HG02885 (cell line): ENCODE measurements at regions not wholly inside any gene's neighbourhood (a gene's known extent, or its start where the extent isn't known, plus 50 kb on each side); places are given as distances from the start of the nearest gene placed in this dataset.
"Not testable (repeated sequence)": the region's sequence is repeated elsewhere in the genome, so short reads cannot be mapped to it uniquely, and the experiment has no call there.

Experiments
- ATAC-seq: cut with Tn5 transposase; IDR thresholded peaks from one replicate; pipeline ENCODE4 v1.9.1; 2021; ENCODE audit warnings: mild to moderate bottlenecking; ENCODE audit not compliant: unreplicated experiment, poor library complexity

DNA sequence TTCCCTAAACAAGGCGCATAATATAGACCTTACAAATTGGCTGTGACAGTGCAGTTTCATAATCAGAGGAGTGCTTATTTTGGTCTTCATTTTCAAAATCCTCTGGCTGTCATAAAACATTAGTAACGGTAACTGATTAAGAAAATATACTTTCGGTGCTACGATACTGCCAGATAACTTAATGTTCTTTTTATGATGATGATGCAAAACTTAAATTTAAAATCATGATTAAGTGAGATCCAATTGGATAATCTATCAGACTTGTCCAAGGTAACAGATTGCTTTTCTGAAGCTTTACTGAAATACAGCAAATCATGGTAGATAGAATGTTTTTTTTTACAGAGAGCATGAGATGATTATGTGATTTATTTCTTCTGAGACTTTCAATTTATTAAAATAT, 364.2 kb upstream of the CNTN3 start:
- ATAC-seq, result no peak

DNA sequence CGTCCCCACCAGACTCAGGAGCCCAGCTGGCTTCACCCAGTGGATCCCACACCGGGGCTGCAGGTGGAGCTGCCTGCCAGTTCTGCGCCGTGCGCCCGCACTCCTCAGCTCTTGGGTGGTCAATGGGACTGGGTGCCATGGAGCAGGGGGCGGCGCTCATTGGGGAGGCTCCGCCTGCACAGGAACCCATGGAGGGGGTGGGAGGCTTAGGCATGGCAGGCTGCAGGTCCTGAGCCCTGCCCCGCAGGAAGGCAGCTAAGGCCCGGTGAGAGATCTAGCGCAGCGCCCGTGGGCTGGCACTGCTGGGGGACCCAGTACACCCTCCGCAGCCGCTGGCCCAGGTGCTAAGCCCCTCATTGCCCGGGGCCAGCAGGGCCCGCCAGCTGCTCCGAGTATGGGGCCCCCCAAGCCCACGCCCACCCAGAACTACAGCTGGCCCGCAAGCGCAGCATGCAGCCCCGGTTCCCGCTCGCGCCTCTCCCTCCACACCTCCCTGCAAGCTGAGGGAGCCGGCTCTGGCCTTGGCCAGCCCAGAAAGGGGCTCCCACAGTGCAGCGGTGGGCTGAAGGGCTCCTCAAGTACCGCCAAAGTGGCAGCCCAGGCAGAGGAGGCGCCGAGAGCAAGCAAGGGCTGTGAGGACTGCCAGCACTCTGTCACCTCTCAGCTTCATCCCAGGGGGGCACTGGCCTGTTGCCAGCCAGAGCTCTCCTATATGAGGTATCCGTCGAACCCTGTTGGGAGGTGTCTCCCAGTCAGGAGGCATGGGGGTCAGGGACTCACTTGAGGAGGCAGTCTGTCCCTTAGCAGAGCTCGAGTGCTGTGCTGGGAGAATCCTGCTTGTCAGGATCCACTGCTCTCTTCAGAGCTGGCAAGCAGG, 370.8 kb upstream of the CNTN3 start:
- ATAC-seq, result not testable (repeated sequence)

DNA sequence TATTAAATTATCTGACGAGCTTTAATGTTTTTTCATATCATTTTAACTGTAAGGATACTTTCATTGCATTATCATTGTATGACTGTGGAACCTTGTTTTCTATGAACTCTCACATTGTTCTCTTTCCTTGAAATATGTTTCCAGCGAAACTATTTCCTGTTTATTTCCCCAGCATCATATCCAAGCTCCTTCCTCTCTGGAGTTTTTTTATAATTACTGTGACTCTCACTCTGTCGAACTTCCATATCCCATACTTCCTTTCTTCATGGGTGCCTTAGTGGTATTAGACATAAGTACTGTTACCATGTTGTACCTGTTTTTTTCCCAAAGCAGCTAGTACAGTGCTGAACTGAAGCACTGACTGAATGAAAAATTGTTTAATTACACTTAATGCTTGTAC, 373.6 kb upstream of the CNTN3 start:
- ATAC-seq, result no peak

DNA sequence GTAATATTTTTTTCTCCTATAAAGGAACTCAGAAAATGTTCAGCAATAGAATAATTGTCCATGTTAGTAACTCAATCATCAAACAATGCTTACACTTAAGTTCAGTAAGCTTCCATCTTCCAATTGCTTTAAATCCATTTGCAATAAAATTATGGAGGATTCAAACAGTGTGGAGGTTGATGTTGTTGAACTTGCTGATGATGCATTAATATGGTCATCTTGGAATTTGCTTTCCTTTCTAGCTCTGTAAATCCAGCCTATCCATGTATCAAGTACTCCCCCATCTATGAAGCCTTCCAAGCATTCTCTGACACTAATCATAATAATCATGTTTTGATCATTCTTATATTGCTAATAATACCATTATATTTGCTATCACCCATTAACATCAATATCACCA, 378.4 kb upstream of the CNTN3 start:
- no peak for ATAC-seq

DNA sequence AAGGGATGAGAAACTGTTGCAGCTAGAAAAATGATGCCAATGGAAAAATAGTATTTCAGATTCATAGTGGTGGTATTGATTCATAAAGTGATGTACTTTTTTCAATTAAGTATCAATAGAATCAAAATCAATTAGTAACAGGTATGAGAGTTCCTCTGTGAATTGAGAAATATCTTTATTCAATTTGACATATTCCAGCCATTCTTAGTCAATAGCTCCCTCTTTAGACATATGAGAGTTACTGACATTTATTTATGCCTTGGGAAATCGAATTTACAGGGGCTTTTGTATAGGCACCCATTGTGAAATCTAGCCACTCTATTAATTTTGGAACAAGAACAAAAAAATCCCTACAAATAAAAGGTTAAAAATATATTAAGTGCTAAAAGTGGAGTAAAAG, 386.9 kb upstream of the CNTN3 start:
- no peak for ATAC-seq

DNA sequence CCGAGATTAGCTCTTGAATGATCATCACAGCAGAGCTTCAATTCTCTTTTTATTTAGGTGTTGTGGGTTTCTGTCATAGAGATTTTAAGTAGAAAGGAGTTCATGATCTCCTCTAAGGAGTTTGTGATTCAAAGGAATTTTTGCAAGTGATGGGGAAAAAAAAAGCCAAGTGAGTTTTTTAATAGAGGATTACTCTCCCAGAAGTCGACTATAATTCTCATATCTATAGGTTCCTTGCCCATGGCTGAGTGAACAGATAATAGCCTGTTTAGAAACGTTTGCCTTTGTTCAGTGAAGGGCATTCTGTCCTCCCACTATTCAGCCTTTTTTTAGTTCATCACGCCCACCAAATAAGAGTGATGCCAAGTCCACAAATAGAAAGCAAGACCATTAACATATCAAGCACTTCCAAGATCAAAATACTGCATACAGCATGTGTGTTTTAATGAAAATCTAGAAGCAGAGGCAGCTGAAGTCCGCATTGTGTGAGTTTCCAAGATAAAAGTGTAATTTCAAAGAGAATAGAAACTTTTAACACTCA, 398.4 kb upstream of the CNTN3 start:
- no peak for ATAC-seq

DNA sequence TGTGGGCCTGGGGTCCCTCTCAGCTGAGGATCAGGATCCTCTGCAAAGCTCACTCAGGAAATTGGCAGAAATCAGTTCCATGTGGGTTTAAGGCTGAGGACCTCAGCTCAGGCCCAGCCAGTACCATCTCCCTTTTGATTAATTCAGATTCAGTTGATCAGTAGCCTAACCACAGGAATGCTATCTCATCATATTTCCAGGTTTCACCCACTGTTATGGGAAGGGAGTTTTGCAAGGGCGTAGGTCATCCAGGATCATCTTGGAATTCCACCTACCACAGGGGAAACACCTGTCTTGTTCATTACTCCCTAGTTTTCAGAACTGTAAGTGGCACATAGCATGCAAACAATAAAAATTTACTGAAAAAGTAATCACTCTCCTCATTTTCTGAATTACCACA, 399.5 kb upstream of the CNTN3 start:
- no peak for ATAC-seq

DNA sequence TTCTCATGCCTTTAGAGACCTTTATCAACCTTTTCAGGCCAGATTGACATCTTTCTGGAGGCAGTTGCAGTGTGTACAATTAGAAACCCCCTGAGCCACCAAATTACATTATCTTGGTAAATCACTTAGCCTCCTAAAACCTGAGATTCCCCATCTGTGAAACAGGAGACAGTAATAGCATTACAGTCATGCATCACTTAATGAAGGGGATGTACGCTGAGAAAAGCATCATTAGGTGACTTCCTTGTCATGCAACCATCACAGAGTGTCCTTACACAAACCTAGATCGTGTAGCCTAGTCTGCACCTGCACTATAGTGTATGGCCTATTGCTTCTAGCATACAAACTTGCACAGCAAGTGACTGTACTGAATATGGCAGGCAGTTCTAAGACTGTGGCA, 400.8 kb upstream of the CNTN3 start:
- no peak for ATAC-seq

DNA sequence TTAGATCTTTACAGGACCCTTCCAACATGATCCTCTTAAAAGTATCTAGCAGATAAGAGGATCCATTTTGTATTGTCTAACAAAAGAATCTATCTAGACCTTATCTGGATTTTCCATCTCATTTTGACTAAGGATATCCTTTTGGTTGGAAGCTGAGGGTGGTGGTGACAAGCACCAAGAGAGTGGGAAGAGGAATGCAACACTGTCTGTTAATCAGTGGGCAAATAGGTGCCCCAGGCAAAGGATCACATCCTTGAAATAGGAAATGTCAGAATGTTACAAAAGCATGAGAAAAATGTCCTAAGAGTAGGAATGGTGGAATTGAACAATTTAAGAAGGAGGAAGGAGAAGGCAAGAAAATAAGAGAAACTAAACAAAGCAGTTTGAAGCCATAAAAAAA, 420.7 kb upstream of the CNTN3 start:
- no peak for ATAC-seq

DNA sequence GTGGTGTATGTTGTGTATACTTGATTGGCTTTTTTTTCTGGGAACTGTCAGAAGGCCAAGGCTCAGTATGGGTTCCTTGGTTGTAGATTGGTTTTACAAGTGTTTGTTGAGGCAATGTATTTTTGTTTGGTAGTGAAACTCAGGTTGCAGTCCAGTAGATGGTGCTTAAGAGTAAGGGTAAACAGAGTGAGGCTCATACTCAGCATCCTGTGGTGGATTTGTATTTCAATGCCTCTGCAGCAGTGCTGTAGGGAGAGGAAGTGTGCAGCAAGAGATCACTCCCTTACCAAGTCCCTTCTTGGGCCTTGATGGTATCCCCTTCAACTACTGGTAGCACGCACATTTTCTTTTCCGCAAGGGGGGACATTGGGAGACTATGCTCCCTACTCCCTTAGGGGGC, 428.5 kb upstream of the CNTN3 start:
- ATAC-seq, result no peak

DNA sequence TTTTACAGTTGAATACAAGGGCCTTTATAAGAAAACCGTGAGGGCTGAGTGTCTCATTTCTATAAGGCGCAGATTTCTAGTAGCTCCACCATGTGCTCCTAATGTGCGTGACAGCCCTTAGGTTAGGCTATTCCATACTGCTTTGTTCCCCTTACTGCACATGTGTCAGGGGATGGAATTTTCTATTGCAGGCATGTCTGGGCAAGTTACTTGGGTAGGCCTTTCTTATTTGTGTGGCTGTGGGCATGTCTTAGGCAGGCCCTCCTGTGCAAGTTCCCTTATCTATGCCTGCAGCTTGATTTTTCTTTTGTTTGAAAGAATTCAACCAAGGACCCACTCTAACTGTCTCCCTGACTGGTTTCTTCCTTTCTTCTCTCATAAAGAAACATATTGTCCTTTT, 434.2 kb upstream of the CNTN3 start:
- no peak for ATAC-seq

DNA sequence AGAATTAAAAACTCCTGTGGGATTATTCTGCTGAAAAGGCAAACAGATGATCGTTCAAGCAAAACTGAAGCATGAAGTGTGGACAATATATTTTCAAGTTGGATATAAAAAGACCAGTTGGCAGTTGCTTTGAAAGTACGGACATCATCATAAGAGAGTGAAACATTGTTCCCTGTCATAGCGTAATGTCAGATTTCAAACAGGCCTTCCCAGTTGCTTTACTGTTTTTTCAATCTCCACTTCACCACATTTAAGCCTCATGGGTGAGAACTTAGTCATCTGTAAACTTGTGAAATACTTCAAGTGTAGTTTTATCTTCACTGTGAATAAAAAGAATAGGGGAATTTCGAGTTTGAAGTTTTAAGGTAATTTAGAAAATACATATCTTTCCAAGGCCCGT, 435.1 kb upstream of the CNTN3 start:
- ATAC-seq, result no peak

DNA sequence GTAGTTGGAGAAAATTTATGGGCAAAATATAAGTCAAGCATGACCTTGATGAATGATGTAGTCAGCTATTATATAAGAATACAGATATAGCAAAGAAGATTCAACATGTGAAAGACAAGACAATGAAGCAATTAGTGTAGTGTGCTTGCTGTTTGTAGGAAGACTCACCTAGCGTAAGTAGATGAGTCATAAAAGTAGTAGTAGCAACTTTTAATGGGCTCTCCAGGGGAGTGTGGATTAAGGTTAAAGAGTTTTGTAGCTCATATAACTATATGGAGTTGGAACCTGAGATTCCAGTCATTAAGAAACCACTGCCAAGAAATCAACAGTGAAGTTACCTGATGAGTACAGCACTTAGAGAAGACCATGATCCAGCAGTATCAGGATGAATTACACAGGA, 444.7 kb upstream of the CNTN3 start:
- no peak for ATAC-seq

DNA sequence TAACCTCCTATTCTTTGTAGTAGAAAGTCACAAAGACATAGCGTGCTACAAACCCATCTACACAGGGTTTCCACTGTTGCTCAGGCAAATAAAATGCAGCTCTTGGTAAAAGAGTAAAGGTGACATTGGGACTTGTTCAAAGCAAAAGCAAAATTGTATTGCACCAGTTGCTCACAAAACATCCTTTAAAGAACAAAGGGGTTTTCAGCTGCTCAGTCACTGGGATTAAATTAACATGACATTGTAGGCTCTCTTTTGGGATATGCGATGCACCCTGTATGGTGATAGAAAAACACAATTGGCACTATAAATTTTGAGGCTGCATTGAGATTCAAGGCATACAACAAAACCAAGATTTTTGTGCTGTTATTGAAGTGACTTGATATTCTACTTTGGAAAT, 447.3 kb upstream of the CNTN3 start:
- ATAC-seq, result no peak

DNA sequence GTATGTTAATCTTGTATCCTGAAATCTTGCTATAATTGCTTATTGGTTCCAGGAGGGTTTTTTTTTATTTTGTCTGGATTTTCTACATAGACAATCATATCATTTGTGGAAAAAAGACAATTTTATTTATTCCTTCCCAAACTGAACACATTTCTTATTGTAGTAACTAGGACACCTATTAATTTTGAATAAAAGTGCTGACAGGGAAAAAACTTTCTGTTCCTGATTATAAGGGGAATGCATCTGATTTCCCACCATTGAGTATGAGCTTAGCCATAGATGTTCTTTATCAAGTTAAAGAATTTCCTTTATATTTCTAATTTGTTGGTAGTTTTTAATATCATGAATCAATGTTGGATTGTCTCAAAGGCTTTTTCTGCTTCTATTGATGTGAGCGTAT, 460.7 kb upstream of the CNTN3 start:
- no peak for ATAC-seq

DNA sequence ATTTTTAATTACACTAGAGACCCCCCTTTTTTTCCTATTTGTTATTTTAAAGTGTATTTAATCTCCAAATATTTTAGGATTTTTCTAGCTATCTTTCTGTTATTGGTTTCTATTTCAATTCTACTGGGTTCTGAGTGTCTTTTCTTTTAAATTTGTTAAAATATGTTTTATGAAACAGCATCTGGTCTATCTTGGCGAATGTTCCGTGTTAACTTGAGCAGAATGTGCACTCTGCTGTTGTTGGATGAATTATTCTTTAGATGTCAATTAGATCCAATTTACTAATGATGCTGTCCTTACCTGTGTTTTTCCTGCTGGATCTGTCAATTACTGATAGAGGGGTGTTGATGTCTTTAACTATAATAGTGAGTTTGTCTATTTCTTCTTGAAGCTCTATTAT, 462.0 kb upstream of the CNTN3 start:
- ATAC-seq, result no peak

DNA sequence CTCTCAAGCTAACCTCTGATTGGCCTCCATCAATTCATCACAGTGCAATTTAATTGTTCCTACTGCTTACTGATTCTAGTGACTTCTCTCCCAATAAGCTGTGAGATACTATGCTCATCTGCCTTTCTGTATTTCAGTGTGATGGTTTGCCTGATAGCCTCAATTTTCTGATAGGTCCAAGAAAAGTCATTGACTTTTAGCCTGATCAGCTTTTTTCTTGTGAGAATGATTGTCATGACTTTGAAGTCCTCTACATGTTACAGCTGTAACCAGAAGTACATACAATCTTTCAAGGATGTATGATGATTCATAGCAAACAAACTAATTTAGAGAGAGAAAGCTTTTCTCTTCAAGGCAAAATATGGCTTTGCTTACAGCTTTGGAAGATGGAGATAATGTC, 463.8 kb upstream of the CNTN3 start:
- ATAC-seq, result no peak

DNA sequence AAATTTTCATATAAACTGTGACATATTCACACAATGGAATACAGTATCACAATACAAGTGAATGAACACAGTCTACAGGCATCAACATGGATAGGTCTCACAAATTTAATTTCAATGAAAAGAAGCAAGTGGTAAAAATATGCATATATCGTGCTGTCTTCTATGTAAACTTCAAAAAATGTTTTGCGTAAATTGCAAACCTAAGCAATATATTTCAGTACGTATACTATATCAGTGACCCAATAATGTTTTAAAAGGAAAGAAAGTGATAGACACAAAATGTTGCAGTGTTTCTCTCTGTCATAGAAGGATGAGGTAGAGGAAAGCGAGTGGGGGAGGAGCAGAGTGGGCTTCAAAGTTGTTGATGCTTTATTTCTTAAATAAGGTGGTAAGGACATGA, 468.4 kb upstream of the CNTN3 start:
- ATAC-seq, result no peak

DNA sequence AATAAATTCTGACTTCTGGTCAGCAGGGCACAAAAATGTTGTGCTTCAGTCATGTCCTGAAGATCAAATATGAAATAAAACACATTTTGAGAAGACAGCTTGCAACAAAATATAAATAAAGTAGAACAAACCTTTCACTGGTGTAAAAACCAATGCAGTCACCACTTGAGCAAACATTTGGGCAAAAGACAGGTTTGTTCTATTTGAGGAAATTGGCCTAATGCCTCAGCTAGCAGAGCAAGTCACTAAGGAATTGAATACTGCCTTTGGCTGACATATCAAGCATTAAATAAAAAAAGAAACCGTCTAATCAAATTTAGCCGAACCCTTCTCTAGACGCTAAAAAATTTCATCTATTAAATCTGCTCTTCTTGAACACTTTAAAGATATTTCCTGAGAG, 475.4 kb upstream of the CNTN3 start:
- no peak for ATAC-seq

DNA sequence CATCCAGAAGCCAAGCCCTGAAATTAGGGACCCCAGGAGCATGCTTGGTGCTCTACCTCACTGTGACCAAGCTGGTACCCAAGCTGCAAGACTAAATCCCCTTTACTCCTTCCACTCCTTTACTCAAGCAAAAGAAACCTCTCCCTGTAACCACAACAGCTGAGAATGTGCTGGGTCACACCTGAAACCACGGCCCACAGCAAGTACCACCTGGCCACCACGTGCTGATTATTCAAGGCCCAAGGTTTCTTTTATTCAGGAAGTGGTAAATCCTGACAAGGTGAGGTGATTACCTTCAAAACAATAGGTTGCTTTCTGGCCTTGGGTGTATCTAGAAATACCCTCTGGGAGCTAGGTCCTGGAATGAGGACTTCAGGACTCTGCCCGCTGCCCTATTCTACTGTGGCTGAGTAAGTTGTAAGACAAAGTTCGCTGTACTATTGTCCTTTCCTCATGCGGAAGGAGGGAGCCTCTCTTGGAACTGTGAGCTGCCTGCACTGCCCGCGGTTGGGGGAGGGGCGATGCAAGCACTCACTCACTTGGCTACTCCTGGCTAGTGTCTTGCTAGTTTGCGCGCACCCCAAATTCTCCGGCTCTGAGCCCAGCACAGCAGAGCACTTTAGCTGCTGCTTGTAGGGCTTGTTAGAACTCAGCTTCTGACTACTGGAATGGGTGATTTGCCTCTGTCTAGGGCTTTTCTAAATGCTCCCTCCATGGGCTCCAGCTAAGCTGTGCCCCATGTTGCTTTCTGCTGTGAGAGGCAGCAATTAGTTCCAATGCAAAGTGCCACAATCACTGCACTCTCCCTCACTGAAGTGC, 487.1 kb upstream of the CNTN3 start:
- no peak for ATAC-seq

DNA sequence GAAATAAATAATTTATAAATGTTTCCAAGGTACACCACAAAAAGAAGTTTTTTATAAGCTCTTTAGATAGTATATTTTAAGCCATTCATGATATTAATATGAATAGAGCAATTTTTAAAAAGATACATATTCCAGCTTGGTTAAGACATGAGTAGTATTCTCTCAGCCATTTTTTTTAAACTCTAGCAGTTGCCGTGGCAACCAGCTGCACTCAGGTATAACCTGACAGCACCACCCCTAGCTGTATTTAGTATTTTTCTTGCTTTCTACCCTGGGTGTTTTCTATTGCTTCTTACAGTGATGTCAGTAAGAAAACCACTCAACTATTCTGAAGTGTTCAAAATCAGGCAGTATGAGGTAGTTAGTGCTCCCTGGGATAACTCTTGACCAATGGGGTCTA, 496.3 kb upstream of the CNTN3 start:
- no peak for ATAC-seq
